ENCODE measurements at regions not wholly inside any gene's neighbourhood (a gene's known extent, or its start where the extent isn't known, plus 50 kb on each side); places are given as distances from the start of the nearest gene placed in this dataset.

DNA sequence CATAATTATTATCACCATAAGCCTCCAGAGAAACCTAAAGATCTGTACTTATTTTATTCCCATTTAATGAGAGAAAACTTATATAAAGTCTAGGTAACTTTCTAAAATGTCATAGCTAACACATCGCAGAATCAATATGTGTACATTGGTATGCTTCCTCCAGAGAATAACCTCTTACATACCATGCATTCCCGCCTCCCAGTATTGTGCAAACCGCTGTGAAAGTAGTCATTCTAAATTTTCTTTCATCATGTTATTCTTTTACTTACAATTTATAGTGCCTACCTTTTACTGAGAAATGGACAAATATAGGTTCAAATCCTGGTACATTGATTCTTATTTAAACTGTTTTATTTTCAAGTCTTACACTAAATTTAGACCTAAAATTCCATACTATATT, 463.4 kb downstream of the LRFN5 start:
- DNase-seq (ENCODE audit: low read depth, low spot score) (no peak), FAIRE-seq (no peak)
- no peaks in the 10 kb centered on the region for H3K4me1 ChIP-seq (ENCODE audit: control insufficient read depth, extremely low read depth, insufficient read depth, low read length)
- H3K9ac ChIP-seq (replicated peaks; ENCODE audit: extremely low read depth, insufficient read depth, low read length), result no peak overlapping the region
- no TSS peak for BruUV-seq (replicated peaks)
- H4K20me1 ChIP-seq (replicated peaks; ENCODE audit: control insufficient read depth, extremely low read depth, insufficient read depth, low read length), result no peaks in the 10 kb centered on the region
- ChIA-PET CTCF (no interaction called here), POLR2A (no interaction called here)
- H3K27me3 ChIP-seq (ENCODE audit: control insufficient read depth in 2 of 2, insufficient read depth in 2 of 2, low read length in 2 of 2), result no peaks in the 10 kb centered on the region
- no peak overlapping the region for H2AFZ ChIP-seq (ENCODE audit: low read depth, low read length)
- intact Hi-C loops (cut with micrococcal nuclease), result no loop called here
- no peaks in the 10 kb centered on the region for H3K79me2 ChIP-seq (ENCODE audit: control insufficient read depth, insufficient read depth, low read length)
- no peak overlapping the region for H3K4me3 ChIP-seq (replicated peaks in 1 of 3; ENCODE audit: insufficient read depth in 1 of 3, low read depth in 1 of 3, low read length in 3 of 3)
- TF ChIP-seq GATA2 (IDR thresholded peaks at IDR 0.05; ENCODE audit: insufficient read depth, insufficient read length, low read depth, low read length) (no peak), POLR2A (IDR thresholded peaks at IDR 0.05; ENCODE audit: low read depth, low read length) (no peak), EZH2 (IDR thresholded peaks at IDR 0.05; ENCODE audit: borderline replicate concordance, low read depth, low read length, severe bottlenecking) (no peak), MYC (IDR thresholded peaks at IDR 0.05; ENCODE audit: low read depth, low read length) (no peak)
- dilution Hi-C loops (cut with MboI; ENCODE audit: extremely low pct_ligation_motif_present, low sequenced_read_pairs), result no loop called here
- H3K9me1 ChIP-seq (replicated peaks; ENCODE audit: control insufficient read depth, extremely low read depth, insufficient read depth, low read length), result no peaks in the 10 kb centered on the region
- H3K4me2 ChIP-seq (ENCODE audit: insufficient read depth, low read length), result no peak overlapping the region
- H3K36me3 ChIP-seq (ENCODE audit: control insufficient read depth in 2 of 2, extremely low read depth in 1 of 2, insufficient read depth in 2 of 2, low read length in 2 of 2), result no peaks in the 10 kb centered on the region
- peaks cover 2% of the 10 kb centered on the region for H3K9me3 ChIP-seq (replicated peaks; ENCODE audit: control insufficient read depth, insufficient read depth, low read length)
- H3K27ac ChIP-seq (ENCODE audit: insufficient read depth, low read depth, low read length), result no peak overlapping the region

GRCh38 chr14:42057111-42057510, 450.4 kb downstream of the LRFN5 start:
- H4K20me1 ChIP-seq (replicated peaks; ENCODE audit: control insufficient read depth, extremely low read depth, insufficient read depth, low read length), result no peaks in the 10 kb centered on the region
- no peaks in the 10 kb centered on the region for H3K27me3 ChIP-seq (ENCODE audit: control insufficient read depth in 2 of 2, insufficient read depth in 2 of 2, low read length in 2 of 2)
- H3K4me1 ChIP-seq (ENCODE audit: control insufficient read depth, extremely low read depth, insufficient read depth, low read length), result no peaks in the 10 kb centered on the region
- TF ChIP-seq CTCF (IDR thresholded peaks at IDR 0.05; ENCODE audit: extremely low read depth in 1 of 2, insufficient read depth in 1 of 2, low read depth in 1 of 2, low read length in 2 of 2), result no peak
- TF ChIP-seq POLR2A (IDR thresholded peaks at IDR 0.05; ENCODE audit: low read depth, low read length), result no peak
- no peak overlapping the region for H3K27ac ChIP-seq (ENCODE audit: insufficient read depth, low read depth, low read length)
- dilution Hi-C loops (cut with MboI; ENCODE audit: extremely low pct_ligation_motif_present, low sequenced_read_pairs) (no loop called here), intact Hi-C loops (cut with micrococcal nuclease) (no loop called here)
- POLR2A ChIA-PET, result no interaction called here
- no peak overlapping the region for H3K4me2 ChIP-seq (ENCODE audit: insufficient read depth, low read length)
- no TSS peak for BruUV-seq (replicated peaks)
- H3K4me3 ChIP-seq (replicated peaks in 1 of 3; ENCODE audit: insufficient read depth in 1 of 3, low read depth in 1 of 3, low read length in 3 of 3), result no peak overlapping the region
- DNase-seq (ENCODE audit: low read depth, low spot score) (no peak), FAIRE-seq (no peak)
- no peak overlapping the region for H3K9ac ChIP-seq (replicated peaks; ENCODE audit: extremely low read depth, insufficient read depth, low read length)
- H3K36me3 ChIP-seq (ENCODE audit: control insufficient read depth in 2 of 2, extremely low read depth in 1 of 2, insufficient read depth in 2 of 2, low read length in 2 of 2), result no peaks in the 10 kb centered on the region
- H3K79me2 ChIP-seq (ENCODE audit: control insufficient read depth, insufficient read depth, low read length), result no peaks in the 10 kb centered on the region
- H2AFZ ChIP-seq (ENCODE audit: low read depth, low read length), result no peak overlapping the region
- no peaks in the 10 kb centered on the region for H3K9me1 ChIP-seq (replicated peaks; ENCODE audit: control insufficient read depth, extremely low read depth, insufficient read depth, low read length)
- peaks cover 5% of the 10 kb centered on the region for H3K9me3 ChIP-seq (replicated peaks; ENCODE audit: control insufficient read depth, insufficient read depth, low read length)
- CTCF ChIA-PET, result no interaction called here

All from endothelial cell of umbilical vein (primary cell).